VCaP (cell line): ENCODE measurements at regions not wholly inside any gene's neighbourhood (a gene's known extent, or its start where the extent isn't known, plus 50 kb on each side); places are given as distances from the start of the nearest gene placed in this dataset.

Experiments
- H3K27ac ChIP-seq: fragments of 450-650 bp; 2 replicates; pipeline ENCODE4 v1.5.1; 2017
- TF ChIP-seq, protein P1 (sequence below): fragments of 450-650 bp; conservative IDR thresholded peaks from 2 replicates; pipeline ENCODE4 v1.5.1; 2017; ENCODE audit warnings: mild to moderate bottlenecking, moderate library complexity

DNA sequence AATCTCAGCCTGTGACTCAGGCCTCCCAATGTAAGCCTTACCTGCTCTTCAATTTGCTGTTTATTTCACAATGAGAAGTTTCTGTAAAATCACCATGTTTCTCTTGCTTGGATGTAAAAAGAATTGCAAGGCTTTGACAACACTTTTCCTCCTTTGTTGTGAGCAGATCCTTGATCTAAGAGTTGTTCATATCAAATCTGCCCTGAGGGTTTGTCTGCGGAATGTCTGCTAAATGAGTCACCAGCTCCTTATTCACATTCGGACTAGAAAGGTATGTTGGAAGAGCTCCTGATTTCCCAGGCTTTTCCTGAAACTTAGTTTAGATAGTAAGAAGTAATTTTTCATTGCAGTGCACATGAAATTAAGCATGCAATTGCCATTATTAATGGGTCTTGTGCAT lies 268.2 kb upstream of the TCF4 start:
- no peak overlapping the region for H3K27ac ChIP-seq
- TF ChIP-seq, protein P1, sequence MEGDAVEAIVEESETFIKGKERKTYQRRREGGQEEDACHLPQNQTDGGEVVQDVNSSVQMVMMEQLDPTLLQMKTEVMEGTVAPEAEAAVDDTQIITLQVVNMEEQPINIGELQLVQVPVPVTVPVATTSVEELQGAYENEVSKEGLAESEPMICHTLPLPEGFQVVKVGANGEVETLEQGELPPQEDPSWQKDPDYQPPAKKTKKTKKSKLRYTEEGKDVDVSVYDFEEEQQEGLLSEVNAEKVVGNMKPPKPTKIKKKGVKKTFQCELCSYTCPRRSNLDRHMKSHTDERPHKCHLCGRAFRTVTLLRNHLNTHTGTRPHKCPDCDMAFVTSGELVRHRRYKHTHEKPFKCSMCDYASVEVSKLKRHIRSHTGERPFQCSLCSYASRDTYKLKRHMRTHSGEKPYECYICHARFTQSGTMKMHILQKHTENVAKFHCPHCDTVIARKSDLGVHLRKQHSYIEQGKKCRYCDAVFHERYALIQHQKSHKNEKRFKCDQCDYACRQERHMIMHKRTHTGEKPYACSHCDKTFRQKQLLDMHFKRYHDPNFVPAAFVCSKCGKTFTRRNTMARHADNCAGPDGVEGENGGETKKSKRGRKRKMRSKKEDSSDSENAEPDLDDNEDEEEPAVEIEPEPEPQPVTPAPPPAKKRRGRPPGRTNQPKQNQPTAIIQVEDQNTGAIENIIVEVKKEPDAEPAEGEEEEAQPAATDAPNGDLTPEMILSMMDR = no peak

DNA sequence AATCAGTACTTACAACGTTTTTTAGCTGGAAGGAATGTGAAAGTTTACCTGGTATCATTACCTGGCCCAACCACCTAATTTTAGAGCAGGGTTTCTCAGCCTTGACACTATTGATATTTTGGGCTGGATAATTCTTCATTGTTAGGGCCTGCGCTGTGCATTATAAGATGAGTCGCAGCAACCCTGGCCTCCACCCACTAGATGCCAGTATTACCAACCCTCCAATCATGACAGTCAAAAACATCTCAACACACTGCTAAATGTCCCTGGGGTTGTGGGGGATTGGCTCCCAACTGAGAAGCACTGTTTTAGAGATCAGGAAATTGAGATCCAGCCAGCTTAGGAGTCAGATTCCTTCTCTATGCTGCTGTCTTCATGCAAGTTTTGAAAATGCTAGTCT lies 265.3 kb upstream of the TCF4 start:
- no peak overlapping the region for H3K27ac ChIP-seq
- TF ChIP-seq, protein P1 = no peak

DNA sequence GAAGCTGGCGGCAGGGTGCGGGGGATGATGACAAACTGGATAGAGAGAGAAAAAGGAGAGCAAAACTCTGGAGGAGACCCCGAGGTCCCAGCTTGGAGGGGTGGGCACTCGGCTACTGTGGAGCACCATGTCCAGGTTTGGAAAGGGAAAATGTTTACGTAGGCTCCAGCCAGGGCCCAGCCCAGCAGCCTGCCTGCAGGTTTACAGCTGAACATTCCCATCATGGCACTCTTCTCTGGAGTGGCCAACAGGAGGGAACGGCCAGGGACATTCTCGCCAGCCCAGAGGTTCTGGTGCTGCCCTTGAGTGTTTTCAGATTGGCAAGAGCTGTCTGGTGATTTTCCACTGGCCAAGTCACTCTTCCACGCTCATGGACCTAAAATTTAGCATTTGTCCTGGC lies 262.9 kb upstream of the TCF4 start:
- no peak overlapping the region for H3K27ac ChIP-seq
- TF ChIP-seq, protein P1 = no peak

DNA sequence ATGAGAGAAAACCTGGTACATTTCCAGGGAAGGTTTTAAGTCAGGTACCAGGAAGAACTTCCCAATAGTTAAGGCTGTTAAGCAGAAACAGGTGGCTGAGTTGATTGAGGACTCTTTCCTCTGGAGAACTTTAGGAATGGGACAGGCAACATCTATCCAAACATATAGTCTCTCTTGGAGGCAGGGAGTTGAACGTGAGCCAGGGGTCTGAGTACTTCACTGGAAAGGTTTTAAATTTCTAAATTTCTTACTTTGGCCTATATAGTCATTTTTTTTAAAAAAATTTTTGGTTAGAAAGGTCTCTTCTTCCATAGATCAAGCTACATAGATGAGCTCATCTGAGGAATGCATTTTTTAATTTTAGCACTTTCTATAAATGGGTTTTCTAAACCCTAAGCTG lies 261.4 kb upstream of the TCF4 start:
- TF ChIP-seq, protein P1 = no peak
- no peak overlapping the region for H3K27ac ChIP-seq

DNA sequence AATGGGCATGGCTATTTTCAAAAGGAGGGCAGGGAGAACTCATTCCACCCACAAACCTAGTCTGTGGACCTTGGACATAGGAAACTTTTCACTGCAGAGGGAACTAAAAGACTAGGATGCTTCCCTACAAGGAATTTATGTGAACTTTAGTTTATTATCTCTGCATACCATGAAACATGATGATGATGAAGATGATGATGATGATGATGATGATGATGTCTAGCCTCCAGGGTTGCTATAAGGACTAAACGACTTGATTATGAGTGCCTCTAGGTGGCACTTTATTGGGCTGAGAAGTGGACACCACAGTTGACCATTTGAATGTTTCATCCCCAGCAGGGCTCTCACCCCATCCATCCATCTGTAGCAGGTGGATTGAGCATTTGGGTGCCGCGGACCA lies 260.0 kb upstream of the TCF4 start:
- no peak overlapping the region for H3K27ac ChIP-seq

DNA sequence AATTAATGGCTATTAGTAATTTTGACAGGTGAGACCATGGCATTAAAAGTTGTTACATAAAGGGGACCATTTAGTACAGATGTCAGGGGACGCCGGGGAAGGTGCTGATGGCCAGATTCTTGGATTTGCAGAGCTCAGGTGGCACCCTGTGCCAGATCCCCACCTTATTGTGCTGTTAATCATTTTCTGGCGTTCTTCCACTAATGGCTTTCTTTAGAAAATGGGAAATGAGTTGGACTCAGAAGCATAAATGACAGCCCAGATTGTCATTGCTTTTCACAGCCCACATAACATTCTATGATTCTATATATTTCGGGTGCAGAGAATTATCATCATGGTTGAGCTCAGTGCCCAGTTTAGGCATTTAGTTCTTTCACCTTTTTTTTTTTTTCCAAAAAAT lies 257.2 kb upstream of the TCF4 start:
- TF ChIP-seq, protein P1 = no peak
- H3K27ac ChIP-seq = no peak overlapping the region

More for the DNA sequence above, 260.0 kb upstream of the TCF4 start:
- TF ChIP-seq, protein P1 = no peak

DNA sequence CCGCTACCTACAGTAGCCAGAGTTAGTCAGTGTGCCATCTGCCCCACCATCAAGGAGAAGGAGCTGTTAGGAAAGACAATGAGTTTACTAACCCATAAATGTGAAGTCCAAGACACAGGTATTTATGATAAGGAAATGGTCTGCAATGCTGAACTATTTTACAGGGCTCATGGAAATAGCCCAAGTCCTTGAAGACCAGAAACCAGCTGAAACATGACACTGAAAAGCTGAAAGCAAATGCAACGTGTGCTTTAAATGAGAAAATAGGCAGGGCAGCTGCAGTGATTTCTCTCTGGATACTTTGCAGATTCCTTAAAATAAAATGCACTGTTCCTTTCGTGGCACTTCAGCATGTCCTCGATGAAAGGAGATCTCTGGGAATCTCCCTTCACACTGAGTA lies 256.4 kb upstream of the TCF4 start:
- no peak overlapping the region for H3K27ac ChIP-seq
- TF ChIP-seq, protein P1 = no peak

DNA sequence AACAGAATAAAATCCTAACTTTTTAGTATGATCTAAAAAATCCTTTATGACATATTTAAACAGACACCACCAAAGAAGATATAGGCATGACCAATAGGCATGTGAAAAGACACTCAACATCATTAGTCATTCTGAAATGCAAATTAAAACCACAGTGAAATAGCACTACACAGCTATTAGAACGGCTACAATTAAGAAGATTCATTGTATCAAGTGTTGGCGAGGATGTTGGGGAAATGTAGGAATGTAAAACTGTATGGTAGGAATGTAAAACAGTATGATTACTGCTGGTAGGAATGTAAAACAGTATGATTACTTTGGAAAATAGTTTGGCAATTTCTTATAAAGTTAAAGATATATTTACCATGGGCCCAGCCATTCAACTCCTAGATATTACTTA lies 253.3 kb upstream of the TCF4 start:
- TF ChIP-seq, protein P1 = no peak
- H3K27ac ChIP-seq = no peak overlapping the region
